HG03159 (cell line): ENCODE measurements at regions not wholly inside any gene's neighbourhood (a gene's known extent, or its start where the extent isn't known, plus 50 kb on each side); places are given as distances from the start of the nearest gene placed in this dataset.

ENCODE experiments used
- ATAC-seq: cut with Tn5 transposase; IDR thresholded peaks from one replicate; pipeline ENCODE4 v1.9.1; 2021; ENCODE audit warnings: mild to moderate bottlenecking, moderate library complexity; ENCODE audit not compliant: unreplicated experiment

- no peak for ATAC-seq
Observed at GRCh38 chr4:152117933-152118507, 357.2 kb upstream of the GATB start.

GRCh38 chr4:152117520-152117919 is 356.7 kb upstream of the GATB start:
- no peak for ATAC-seq

GRCh38 chr4:152117054-152117453 is 356.2 kb upstream of the GATB start:
- ATAC-seq, result no peak

- no peak for ATAC-seq
Observed at GRCh38 chr4:152115794-152116193, 355.0 kb upstream of the GATB start.

- no peak for ATAC-seq
Observed at GRCh38 chr4:152115118-152115517, 354.3 kb upstream of the GATB start.

GRCh38 chr4:152114562-152114961 is 353.8 kb upstream of the GATB start:
- ATAC-seq, result no peak

GRCh38 chr4:152112887-152113286 is 352.1 kb upstream of the GATB start:
- peak; percentile 85 for ATAC-seq

- ATAC-seq, result no peak
Observed at GRCh38 chr4:152112190-152112589, 351.4 kb upstream of the GATB start.

GRCh38 chr4:152110780-152111179 is 350.0 kb upstream of the GATB start:
- no peak for ATAC-seq

- no peak for ATAC-seq
Observed at GRCh38 chr4:152109531-152110509, 349.0 kb upstream of the GATB start.

- no peak for ATAC-seq
Observed at GRCh38 chr4:152107736-152108500, 347.1 kb upstream of the GATB start.

GRCh38 chr4:152106781-152107321 is 346.0 kb upstream of the GATB start:
- ATAC-seq, result no peak

GRCh38 chr4:152106113-152106763 is 345.4 kb upstream of the GATB start:
- ATAC-seq, result no peak

GRCh38 chr4:152104901-152105357 is 344.1 kb upstream of the GATB start:
- no peak for ATAC-seq

GRCh38 chr4:152104356-152104755 is 343.5 kb upstream of the GATB start:
- no peak for ATAC-seq

- no peak for ATAC-seq
Observed at GRCh38 chr4:152103181-152103901, 342.5 kb upstream of the GATB start.

- no peak for ATAC-seq
Observed at GRCh38 chr4:152102436-152103000, 341.7 kb upstream of the GATB start.

GRCh38 chr4:152101556-152102435 is 341.0 kb upstream of the GATB start:
- ATAC-seq, result no peak
